Right lobe of liver (tissue), 6 donors: ENCODE measurements at regions not wholly inside any gene's neighbourhood (a gene's known extent, or its start where the extent isn't known, plus 50 kb on each side); places are given as distances from the start of the nearest gene placed in this dataset.

Source experiments
- ATAC-seq, 4 donors: fragments of 200-7000 bp; cut with Tn5 transposase; one replicate each; pipeline ENCODE4 v1.9.1; 2020; ENCODE audit warnings: mild to moderate bottlenecking in 4 of 4, moderate library complexity in 4 of 4
- DNase-seq, 3 donors: peaks; one replicate each; pipeline ENCODE4 v3.0.0-alpha.2; 2020
- H3K27ac ChIP-seq, 3 donors: fragments of 200-600 bp; one replicate each; pipeline ENCODE4 v1.8.0; 2022
- H3K27me3 ChIP-seq, 2 donors: fragments of 200-600 bp; one replicate each; pipeline ENCODE4 v1.8.0; 2022
- H3K36me3 ChIP-seq, 4 donors: fragments of 200-600 bp; sonication (generic) in 1 of 4; one replicate each; pipeline versions ENCODE4 v1.5.1 to v1.8.0; 2017 to 2022; ENCODE audit warnings: control low read depth in 1 of 4
- H3K4me1 ChIP-seq, 4 donors: fragments of 200-600 bp; sonication (generic) in 1 of 4; one replicate each; pipeline versions ENCODE4 v1.5.1 to v1.8.0; 2017 to 2022; ENCODE audit warnings: control low read depth in 1 of 4
- H3K4me3 ChIP-seq, 3 donors: fragments of 200-600 bp; one replicate each; pipeline ENCODE4 v1.8.0; 2022
- H3K9me3 ChIP-seq, 4 donors: fragments of 200-600 bp; sonication (generic) in 1 of 4; one replicate each; pipeline versions ENCODE4 v1.5.1 to v1.8.0; 2017 to 2022; ENCODE audit warnings: control low read depth in 1 of 4
- CTCF ChIP-seq, 4 donors: fragments of 200-600 bp in 3 of 4; fragments of 450-650 bp in 1 of 4; IDR thresholded peaks; one replicate each; pipeline versions ENCODE4 v1.5.1 to v1.8.0; 2016 to 2022; ENCODE audit warnings: antibody characterized with exemption in 4 of 4, mild to moderate bottlenecking in 2 of 4
- POLR2A ChIP-seq: fragments of 450-650 bp; IDR thresholded peaks from one replicate; pipeline ENCODE4 v1.6.1; 2017; ENCODE audit warnings: antibody characterized with exemption, mild to moderate bottlenecking
- WGBS: methylation state at CpG from one replicate; pipeline ENCODE4 v1.1.6; 2018; ENCODE audit warnings: low coverage, low lambda C conversion rate; ENCODE audit not compliant: insufficient coverage; ENCODE audit errors: missing lambda C conversion rate; 5-methylcytosine and 5-hydroxymethylcytosine counted together
- intact Hi-C, 2 donors: fragments of 100-400 bp; cut with DNase I; formaldehyde crosslinking; loops; one replicate each; pipeline versions ENCODE4 v1.11.2 to v1.14.1; 2022
- donor health status: DM: no; HTN: yes; CAD: no.
- donor health status: DM: no; HTN: no; CAD: no.
- donor health status: DM: no; HTN: no; CAD: no.
- donor health status: DM: no; HTN: yes; CAD: no.
- donor health status: DM: no; HTN: yes; CAD: no.

DNA sequence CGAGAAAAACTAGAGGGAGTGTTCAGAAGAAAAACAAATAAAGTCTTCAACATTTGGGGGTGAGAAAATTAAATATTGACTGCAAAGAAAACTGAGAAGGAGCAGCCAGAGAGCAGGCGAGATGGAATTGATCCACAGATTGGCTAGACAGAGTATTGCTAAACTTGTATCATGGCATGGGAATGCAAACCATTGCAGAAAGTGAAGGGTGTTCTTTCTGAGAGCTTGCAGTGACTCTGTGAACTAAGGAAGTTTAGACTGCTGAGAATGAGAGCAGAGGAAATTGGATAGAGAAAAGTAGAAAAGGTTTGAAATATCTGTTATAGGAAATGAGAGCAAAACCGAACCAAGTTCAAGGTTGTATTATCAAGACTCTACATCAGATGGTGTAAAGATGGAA lies 191.5 kb downstream of the HS3ST3A1 start:
- intact Hi-C loops: no loop called here
- H3K27ac ChIP-seq: peak overlapping the region; percentile 18 to 82 (median 57)
- H3K4me3 ChIP-seq: no peak overlapping the region
- H3K36me3 ChIP-seq: no peaks in the 10 kb centered on the region
- ATAC-seq: peak; percentile 35 to 66 (median 57)
- no peaks in the 10 kb centered on the region for H3K27me3 ChIP-seq
- no peak for TF ChIP-seq POLR2A
- no peak for TF ChIP-seq CTCF (IDR thresholded peaks at IDR 0.05)
- H3K4me1 ChIP-seq: peaks cover 0 to 46% (median 15%) of the 10 kb centered on the region in 4 donors
- WGBS: 24% methylated on average over 3 of the region's 3 CpGs
- no peak for DNase-seq
- no peaks in the 10 kb centered on the region for H3K9me3 ChIP-seq

DNA sequence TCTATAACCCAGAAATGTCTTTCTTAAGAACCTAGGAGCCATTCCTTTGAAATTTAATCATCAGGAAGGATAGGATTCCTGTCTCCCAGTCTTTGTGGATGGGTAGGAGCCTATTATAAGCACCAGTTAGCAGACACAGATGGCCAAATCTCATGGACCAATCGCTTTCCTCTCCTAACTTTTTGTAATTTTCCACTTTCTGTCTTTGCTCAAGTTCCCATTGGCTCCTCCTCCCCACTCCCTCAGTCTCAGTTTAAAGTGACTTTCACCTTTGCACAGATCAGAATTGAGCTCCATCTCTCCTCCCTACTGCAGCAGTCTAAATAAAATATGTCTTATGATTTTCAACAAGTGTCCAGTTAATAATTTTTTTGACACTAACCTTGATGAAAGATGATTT lies 192.3 kb downstream of the HS3ST3A1 start:
- H3K27me3 ChIP-seq: no peaks in the 10 kb centered on the region
- TF ChIP-seq CTCF (IDR thresholded peaks at IDR 0.05) (no peak), POLR2A (no peak)
- intact Hi-C loops: no loop called here
- 33% methylated on average over 1 of the region's 1 CpG for WGBS
- H3K4me1 ChIP-seq: peaks cover 0 to 54% (median 15%) of the 10 kb centered on the region in 4 donors
- H3K27ac ChIP-seq: peak overlapping the region in 1 of 3 donors; percentile 82
- no peaks in the 10 kb centered on the region for H3K36me3 ChIP-seq
- H3K4me3 ChIP-seq: no peak overlapping the region
- DNase-seq (no peak), ATAC-seq (peak in 2 of 4 donors; percentile 48 to 56)
- H3K9me3 ChIP-seq: no peaks in the 10 kb centered on the region

- H3K4me3 ChIP-seq: no peak overlapping the region
- H3K36me3 ChIP-seq: no peaks in the 10 kb centered on the region
- WGBS: 60% methylated on average over 1 of the region's 6 CpGs
- DNase-seq (no peak), ATAC-seq (no peak)
- no peak overlapping the region for H3K27ac ChIP-seq
- no peaks in the 10 kb centered on the region for H3K27me3 ChIP-seq
- no peaks in the 10 kb centered on the region for H3K9me3 ChIP-seq
- H3K4me1 ChIP-seq: peaks cover 0 to 63% (median 15%) of the 10 kb centered on the region in 4 donors
- no peak for TF ChIP-seq CTCF (IDR thresholded peaks at IDR 0.05)
- TF ChIP-seq POLR2A: no peak
- intact Hi-C loops: no loop called here
Measured at GRCh38 chr17:13407381-13407780, 194.3 kb downstream of the HS3ST3A1 start.

GRCh38 chr17:13405807-13406206 lies 195.9 kb downstream of the HS3ST3A1 start:
- no peak overlapping the region for H3K4me3 ChIP-seq
- no peaks in the 10 kb centered on the region for H3K9me3 ChIP-seq
- H3K27me3 ChIP-seq: no peaks in the 10 kb centered on the region
- peak; percentile 71 to 80 (median 74) for ATAC-seq
- no peak for TF ChIP-seq CTCF (IDR thresholded peaks at IDR 0.05)
- TF ChIP-seq POLR2A: no peak
- DNase-seq: peak in 1 of 3 donors; percentile 54
- WGBS: 19% methylated on average over 3 of the region's 3 CpGs
- H3K27ac ChIP-seq: peak overlapping the region; percentile 8 to 58 (median 53)
- intact Hi-C loops: no loop called here
- no peaks in the 10 kb centered on the region for H3K36me3 ChIP-seq
- H3K4me1 ChIP-seq: peaks cover 0 to 50% (median 10%) of the 10 kb centered on the region in 4 donors

GRCh38 chr17:13405080-13405479 lies 196.6 kb downstream of the HS3ST3A1 start:
- H3K27ac ChIP-seq: peak overlapping the region in 1 of 3 donors; percentile 53
- no peaks in the 10 kb centered on the region for H3K9me3 ChIP-seq
- ATAC-seq: no peak
- peaks cover 0 to 44% (median 7%) of the 10 kb centered on the region in 4 donors for H3K4me1 ChIP-seq
- WGBS: 69% methylated on average over 1 of the region's 1 CpG
- H3K36me3 ChIP-seq: no peaks in the 10 kb centered on the region
- TF ChIP-seq CTCF (IDR thresholded peaks at IDR 0.05): no peak
- TF ChIP-seq POLR2A: no peak
- no peaks in the 10 kb centered on the region for H3K27me3 ChIP-seq
- H3K4me3 ChIP-seq: no peak overlapping the region
- no peak for DNase-seq
- intact Hi-C loops: no loop called here
